Hepatocyte (in vitro differentiated cells): ENCODE measurements at regions not wholly inside any gene's neighbourhood (a gene's known extent, or its start where the extent isn't known, plus 50 kb on each side); places are given as distances from the start of the nearest gene placed in this dataset.

ENCODE experiments used
- DNase-seq: peaks from one replicate; pipeline ENCODE4 v3.0.0-alpha.2; 2016; ENCODE audit warnings: low spot score
- H2AFZ ChIP-seq: fragments of 200-600 bp; sonication (generic); 2 replicates; pipeline ENCODE4 v1.6.0; 2016; ENCODE audit warnings: antibody characterized with exemption, mild to moderate bottlenecking
- H3K27ac ChIP-seq: fragments of 200-600 bp; sonication (generic); 2 replicates; pipeline ENCODE4 v1.5.1; 2016; ENCODE audit warnings: mild to moderate bottlenecking
- H3K27me3 ChIP-seq: fragments of 200-600 bp; sonication (generic); 2 replicates; pipeline ENCODE4 v1.6.1; 2016
- H3K36me3 ChIP-seq: fragments of 200-600 bp; sonication (generic); replicated peaks from 2 replicates; pipeline ENCODE4 v1.5.1; 2016; ENCODE audit warnings: low read depth; ENCODE audit not compliant: insufficient read depth
- H3K4me1 ChIP-seq: fragments of 200-600 bp; sonication (generic); 2 replicates; pipeline ENCODE4 v1.5.1; 2016; ENCODE audit warnings: mild to moderate bottlenecking, moderate library complexity; ENCODE audit not compliant: insufficient read depth
- H3K4me2 ChIP-seq: fragments of 200-600 bp; sonication (generic); 2 replicates; pipeline ENCODE4 v1.6.0; 2016
- H3K4me3 ChIP-seq: fragments of 200-600 bp; sonication (generic); 2 replicates; pipeline ENCODE4 v1.5.1; 2016; ENCODE audit warnings: mild to moderate bottlenecking
- H3K79me2 ChIP-seq: fragments of 200-600 bp; sonication (generic); 2 replicates; pipeline ENCODE4 v1.6.0; 2017; ENCODE audit warnings: mild to moderate bottlenecking
- H3K9me2 ChIP-seq: fragments of 200-600 bp; sonication (generic); replicated peaks from 2 replicates; pipeline ENCODE4 v1.6.0; 2017; ENCODE audit warnings: mild to moderate bottlenecking; ENCODE audit not compliant: insufficient read depth
- H3K9me3 ChIP-seq: fragments of 200-600 bp; sonication (generic); 2 replicates; pipeline ENCODE4 v1.5.1; 2016; ENCODE audit warnings: low read depth, mild to moderate bottlenecking
- H4K20me1 ChIP-seq: fragments of 200-600 bp; sonication (generic); 2 replicates; pipeline ENCODE4 v1.6.0; 2016; ENCODE audit warnings: mild to moderate bottlenecking; ENCODE audit not compliant: insufficient read depth, poor library complexity, severe bottlenecking
- EZH2 ChIP-seq: fragments of 200-600 bp; sonication (generic); IDR thresholded peaks from 2 replicates; pipeline ENCODE4 v1.6.1; 2016; ENCODE audit warnings: antibody characterized with exemption, mild to moderate bottlenecking, borderline replicate concordance
- EZH2phosphoT487 ChIP-seq: fragments of 200-600 bp; sonication (generic); IDR thresholded peaks from one replicate; pipeline ENCODE4 v1.6.1; 2018; ENCODE audit warnings: antibody characterized with exemption, mild to moderate bottlenecking, low read depth, moderate library complexity; ENCODE audit not compliant: unreplicated experiment, severe bottlenecking
- WGBS: methylation state at CpG from one replicate; pipeline ENCODE4 v1.1.6; 2016; ENCODE audit warnings: low lambda C conversion rate; ENCODE audit errors: missing lambda C conversion rate; 5-methylcytosine and 5-hydroxymethylcytosine counted together
- TF ChIP-seq, protein P1 (sequence below): fragments of 200-600 bp; sonication (generic); IDR thresholded peaks from 2 replicates; pipeline ENCODE4 v1.5.1; 2016; ENCODE audit warnings: antibody characterized with exemption, mild to moderate bottlenecking; ENCODE audit not compliant: poor library complexity

DNA sequence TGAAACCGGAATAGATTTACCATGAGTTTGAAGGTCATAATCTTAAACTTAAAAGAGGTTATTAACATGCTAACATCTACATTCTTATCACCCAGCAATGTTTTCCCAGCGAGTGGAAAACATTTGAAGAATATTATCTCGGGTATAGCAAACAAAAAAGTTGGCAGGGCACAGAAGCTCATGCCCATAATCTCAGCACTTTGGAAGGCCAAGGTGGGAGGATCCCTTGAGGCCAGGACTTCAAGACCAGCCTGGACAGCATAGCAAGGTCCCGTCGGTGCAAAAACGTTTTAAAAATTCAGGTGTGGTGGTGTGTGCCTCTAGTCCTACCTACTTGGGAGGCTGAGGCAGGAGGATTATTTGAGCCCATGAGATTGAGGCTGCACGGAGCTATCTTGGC, 213.5 kb downstream of the MANEA start:
- WGBS = 77% methylated on average over 7 of the region's 7 CpGs
- no peaks in the 10 kb centered on the region for H3K4me1 ChIP-seq
- H3K9me3 ChIP-seq = no peaks in the 10 kb centered on the region
- H3K27me3 ChIP-seq = no peaks in the 10 kb centered on the region
- H4K20me1 ChIP-seq = no peaks in the 10 kb centered on the region
- DNase-seq = no peak
- H3K79me2 ChIP-seq = no peaks in the 10 kb centered on the region
- no peaks in the 10 kb centered on the region for H3K9me2 ChIP-seq
- H3K27ac ChIP-seq = no peak overlapping the region
- no peak overlapping the region for H3K4me3 ChIP-seq
- no peaks in the 10 kb centered on the region for H3K36me3 ChIP-seq
- TF ChIP-seq EZH2phosphoT487 = no peak
- TF ChIP-seq EZH2 = no peak
- TF ChIP-seq, protein P1, sequence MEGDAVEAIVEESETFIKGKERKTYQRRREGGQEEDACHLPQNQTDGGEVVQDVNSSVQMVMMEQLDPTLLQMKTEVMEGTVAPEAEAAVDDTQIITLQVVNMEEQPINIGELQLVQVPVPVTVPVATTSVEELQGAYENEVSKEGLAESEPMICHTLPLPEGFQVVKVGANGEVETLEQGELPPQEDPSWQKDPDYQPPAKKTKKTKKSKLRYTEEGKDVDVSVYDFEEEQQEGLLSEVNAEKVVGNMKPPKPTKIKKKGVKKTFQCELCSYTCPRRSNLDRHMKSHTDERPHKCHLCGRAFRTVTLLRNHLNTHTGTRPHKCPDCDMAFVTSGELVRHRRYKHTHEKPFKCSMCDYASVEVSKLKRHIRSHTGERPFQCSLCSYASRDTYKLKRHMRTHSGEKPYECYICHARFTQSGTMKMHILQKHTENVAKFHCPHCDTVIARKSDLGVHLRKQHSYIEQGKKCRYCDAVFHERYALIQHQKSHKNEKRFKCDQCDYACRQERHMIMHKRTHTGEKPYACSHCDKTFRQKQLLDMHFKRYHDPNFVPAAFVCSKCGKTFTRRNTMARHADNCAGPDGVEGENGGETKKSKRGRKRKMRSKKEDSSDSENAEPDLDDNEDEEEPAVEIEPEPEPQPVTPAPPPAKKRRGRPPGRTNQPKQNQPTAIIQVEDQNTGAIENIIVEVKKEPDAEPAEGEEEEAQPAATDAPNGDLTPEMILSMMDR = no peak
- H2AFZ ChIP-seq = no peak overlapping the region
- no peak overlapping the region for H3K4me2 ChIP-seq

DNA sequence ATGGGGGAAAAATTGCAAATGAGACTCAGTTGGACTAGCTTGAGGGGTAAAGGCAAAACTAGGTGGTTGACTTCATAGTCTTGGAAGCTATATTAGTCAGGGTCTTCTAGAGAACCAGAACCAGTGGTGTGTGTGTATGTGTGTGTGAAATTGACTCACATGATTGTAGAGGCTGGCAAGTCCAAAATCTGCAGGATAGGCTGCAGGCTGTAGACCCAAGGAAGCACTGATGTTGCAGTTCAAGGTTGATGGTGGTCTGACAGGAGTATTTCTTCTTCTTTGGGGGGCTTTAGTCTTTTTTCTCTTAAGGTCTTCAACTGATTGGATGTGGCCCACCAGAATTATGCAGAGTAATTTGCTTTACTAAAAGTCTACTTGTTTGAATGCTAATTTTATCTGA, 217.4 kb downstream of the MANEA start:
- Histone ChIP-seq H4K20me1 (no peaks in the 10 kb centered on the region), H3K9me3 (no peaks in the 10 kb centered on the region), H3K36me3 (no peaks in the 10 kb centered on the region), H3K9me2 (no peaks in the 10 kb centered on the region), H3K4me1 (no peaks in the 10 kb centered on the region), H3K4me2 (no peak overlapping the region), H2AFZ (no peak overlapping the region), H3K79me2 (no peaks in the 10 kb centered on the region), H3K27me3 (no peaks in the 10 kb centered on the region), H3K27ac (no peak overlapping the region), H3K4me3 (no peak overlapping the region)
- TF ChIP-seq EZH2phosphoT487 (no peak), EZH2 (no peak)
- TF ChIP-seq, protein P1 = no peak
- no peak for DNase-seq

DNA sequence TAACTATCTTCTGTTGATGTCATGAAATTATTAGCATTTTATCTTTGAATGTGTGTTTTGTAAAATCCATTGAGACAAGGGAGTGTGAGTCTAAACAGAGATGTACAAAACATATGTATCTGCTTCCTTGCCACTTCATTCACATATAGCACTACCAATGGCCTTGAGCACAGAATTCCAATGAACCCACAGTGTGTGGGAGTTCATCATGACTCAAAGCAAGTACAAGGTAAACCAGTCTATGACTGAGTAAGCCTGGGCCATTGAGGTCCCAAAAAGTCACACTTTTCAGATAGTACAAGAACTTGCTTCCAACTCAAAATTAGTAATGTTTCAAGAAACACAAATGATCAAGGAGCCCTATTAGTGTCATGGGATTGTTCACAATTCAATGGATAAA, 218.6 kb downstream of the MANEA start:
- no peaks in the 10 kb centered on the region for H3K36me3 ChIP-seq
- no peak for DNase-seq
- no peaks in the 10 kb centered on the region for H3K9me2 ChIP-seq
- H3K4me1 ChIP-seq = no peaks in the 10 kb centered on the region
- no peak overlapping the region for H2AFZ ChIP-seq
- no peak overlapping the region for H3K4me3 ChIP-seq
- no peak overlapping the region for H3K27ac ChIP-seq
- no peaks in the 10 kb centered on the region for H4K20me1 ChIP-seq
- no peaks in the 10 kb centered on the region for H3K27me3 ChIP-seq
- no peaks in the 10 kb centered on the region for H3K79me2 ChIP-seq
- H3K4me2 ChIP-seq = no peak overlapping the region
- no peak for TF ChIP-seq EZH2
- no peak for TF ChIP-seq EZH2phosphoT487
- TF ChIP-seq, protein P1 = no peak
- no peaks in the 10 kb centered on the region for H3K9me3 ChIP-seq

DNA sequence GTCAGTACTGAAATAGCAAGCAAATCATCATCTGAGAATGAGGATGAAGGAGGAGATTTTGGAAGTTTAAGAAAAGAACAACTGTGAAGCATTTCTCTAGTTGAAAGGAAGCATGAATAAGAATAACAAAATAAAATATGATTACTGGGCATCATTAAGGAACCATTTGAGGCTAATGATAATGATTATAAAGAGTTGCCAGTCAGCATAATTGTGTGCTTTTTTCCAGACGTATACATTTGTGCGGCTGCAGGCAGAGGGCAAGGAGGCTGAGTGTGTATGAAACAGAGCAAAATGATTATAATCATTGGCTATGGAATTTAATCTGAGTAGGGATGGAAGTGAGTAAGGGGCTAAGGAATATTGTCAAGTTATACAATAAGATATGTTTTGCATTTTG, 218.7 kb upstream of the FUT9 start:
- Histone ChIP-seq H4K20me1 (no peaks in the 10 kb centered on the region), H3K36me3 (no peaks in the 10 kb centered on the region), H3K4me1 (no peaks in the 10 kb centered on the region), H3K4me3 (no peak overlapping the region), H2AFZ (no peak overlapping the region), H3K27me3 (no peaks in the 10 kb centered on the region), H3K9me2 (no peaks in the 10 kb centered on the region), H3K4me2 (no peak overlapping the region), H3K27ac (no peak overlapping the region), H3K79me2 (no peaks in the 10 kb centered on the region), H3K9me3 (no peaks in the 10 kb centered on the region)
- 91% methylated on average over 2 of the region's 2 CpGs for WGBS
- no peak for DNase-seq
- no peak for TF ChIP-seq EZH2phosphoT487
- TF ChIP-seq, protein P1 = no peak
